Activated T-helper 1 cell treated with Interleukin-2 at 50 U/mL for 16 hours (primary cell): ENCODE measurements at regions not wholly inside any gene's neighbourhood (a gene's known extent, or its start where the extent isn't known, plus 50 kb on each side); places are given as distances from the start of the nearest gene placed in this dataset.

ENCODE experiments used
- DNase-seq: peaks from one replicate; pipeline ENCODE4 v3.0.0-alpha.2; 2020; ENCODE audit warnings: low read depth

- no peak for DNase-seq
Observed at GRCh38 chr7:106606120-106606519, 54.8 kb downstream of the CCDC71L start.

- no peak for DNase-seq
Observed at GRCh38 chr7:106604971-106605370, 56.0 kb downstream of the CCDC71L start.

DNA sequence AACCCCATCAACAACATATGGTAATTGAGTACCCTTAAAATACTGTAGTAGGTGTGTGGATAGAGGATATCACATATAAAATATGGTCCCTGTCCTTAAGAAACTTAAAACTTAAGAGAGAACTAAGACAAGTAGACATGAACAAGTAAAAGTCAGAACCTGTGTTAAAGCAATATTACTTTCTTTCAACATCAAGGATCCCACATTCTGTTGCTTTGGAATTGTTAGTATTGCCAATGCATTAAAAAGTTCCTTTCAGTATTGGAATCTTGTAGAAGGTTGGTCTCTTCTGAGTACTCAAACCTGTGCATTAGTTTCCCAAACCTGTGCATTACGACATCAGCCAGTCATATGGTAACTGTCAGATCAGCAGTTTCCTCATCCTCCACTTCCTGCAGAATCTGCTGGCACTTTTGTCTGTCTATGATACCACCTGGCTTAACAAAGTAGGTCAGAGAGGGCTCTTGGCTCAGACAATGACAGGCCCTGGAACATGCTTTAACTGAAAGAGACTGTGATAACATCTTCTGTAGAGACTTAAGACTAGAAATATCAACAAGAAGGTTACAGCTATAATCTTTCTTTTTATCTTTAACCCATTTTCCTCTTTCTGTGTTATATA is 56.5 kb downstream of the CCDC71L start:
- DNase-seq = no peak

GRCh38 chr7:106603346-106603745 is 57.6 kb downstream of the CCDC71L start:
- no peak for DNase-seq

GRCh38 chr7:106602062-106602461 is 58.9 kb downstream of the CCDC71L start:
- DNase-seq = no peak

- no peak for DNase-seq
Observed at GRCh38 chr7:106600569-106601373, 60.2 kb downstream of the CCDC71L start.

- DNase-seq = no peak
Observed at GRCh38 chr7:106599343-106599698, 61.6 kb downstream of the CCDC71L start.

GRCh38 chr7:106598663-106599342 is 62.2 kb downstream of the CCDC71L start:
- DNase-seq = peak; percentile 20

- no peak for DNase-seq
Observed at GRCh38 chr7:106597751-106598546, 63.0 kb downstream of the CCDC71L start.

GRCh38 chr7:106597014-106597413 is 63.9 kb downstream of the CCDC71L start:
- DNase-seq = no peak

GRCh38 chr7:106595922-106596321 is 65.0 kb downstream of the CCDC71L start:
- no peak for DNase-seq

GRCh38 chr7:106593028-106593417 is 67.9 kb downstream of the CCDC71L start:
- no peak for DNase-seq

GRCh38 chr7:106592282-106593027 is 68.5 kb downstream of the CCDC71L start:
- no peak for DNase-seq

DNA sequence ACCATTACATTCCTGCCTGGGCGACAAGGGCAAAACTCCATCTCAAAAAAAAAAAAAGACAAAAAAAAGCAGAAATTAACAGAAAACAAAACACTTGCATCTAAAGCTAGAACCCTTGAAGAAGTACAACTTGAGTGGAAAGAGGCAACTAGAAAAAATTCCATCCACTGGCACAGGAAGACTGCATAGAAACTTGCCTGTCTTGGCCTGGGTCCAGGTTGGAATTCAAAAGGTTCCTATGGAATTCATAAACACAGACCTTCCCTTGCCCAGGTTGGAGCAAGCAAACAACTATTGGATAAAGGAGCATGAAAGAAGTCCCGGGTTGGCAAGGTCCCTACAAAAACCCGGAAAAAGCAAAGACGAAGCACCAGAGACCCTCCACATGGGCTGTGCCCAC is 69.8 kb downstream of the CCDC71L start:
- no peak for DNase-seq

GRCh38 chr7:106590209-106590816 is 70.6 kb downstream of the CCDC71L start:
- no peak for DNase-seq

DNA sequence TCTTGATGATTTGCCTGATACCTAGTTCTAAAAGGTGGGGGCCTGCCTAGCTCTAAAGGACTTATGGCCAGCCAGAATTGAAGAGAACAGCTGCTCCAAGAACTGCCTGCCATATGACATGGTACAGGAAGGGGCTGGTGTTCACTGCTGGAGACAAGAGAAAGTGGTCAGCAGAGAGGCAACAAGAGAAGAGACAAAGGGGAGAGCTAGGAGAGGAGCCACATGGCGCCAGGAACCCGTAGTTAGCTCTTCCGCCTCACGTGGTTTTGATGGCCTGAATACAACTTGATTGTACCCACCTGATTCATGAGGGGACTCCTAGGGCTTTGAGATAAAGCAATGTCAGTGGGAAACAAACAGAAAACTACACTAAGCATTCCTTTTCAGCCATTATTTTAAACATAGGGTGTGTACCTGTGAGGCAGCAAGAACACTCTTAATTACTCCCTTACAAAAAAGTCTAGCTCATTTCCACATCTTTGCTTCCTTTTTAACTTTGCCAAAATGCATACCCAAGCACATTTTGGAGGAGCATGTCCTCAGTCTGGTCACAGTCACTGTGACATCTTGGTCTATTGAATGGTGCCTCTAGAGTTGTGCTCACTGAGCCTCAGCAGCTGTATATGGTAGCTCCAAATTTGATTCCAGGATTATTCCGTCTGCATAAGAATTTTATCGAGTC is 71.6 kb downstream of the CCDC71L start:
- no peak for DNase-seq

DNA sequence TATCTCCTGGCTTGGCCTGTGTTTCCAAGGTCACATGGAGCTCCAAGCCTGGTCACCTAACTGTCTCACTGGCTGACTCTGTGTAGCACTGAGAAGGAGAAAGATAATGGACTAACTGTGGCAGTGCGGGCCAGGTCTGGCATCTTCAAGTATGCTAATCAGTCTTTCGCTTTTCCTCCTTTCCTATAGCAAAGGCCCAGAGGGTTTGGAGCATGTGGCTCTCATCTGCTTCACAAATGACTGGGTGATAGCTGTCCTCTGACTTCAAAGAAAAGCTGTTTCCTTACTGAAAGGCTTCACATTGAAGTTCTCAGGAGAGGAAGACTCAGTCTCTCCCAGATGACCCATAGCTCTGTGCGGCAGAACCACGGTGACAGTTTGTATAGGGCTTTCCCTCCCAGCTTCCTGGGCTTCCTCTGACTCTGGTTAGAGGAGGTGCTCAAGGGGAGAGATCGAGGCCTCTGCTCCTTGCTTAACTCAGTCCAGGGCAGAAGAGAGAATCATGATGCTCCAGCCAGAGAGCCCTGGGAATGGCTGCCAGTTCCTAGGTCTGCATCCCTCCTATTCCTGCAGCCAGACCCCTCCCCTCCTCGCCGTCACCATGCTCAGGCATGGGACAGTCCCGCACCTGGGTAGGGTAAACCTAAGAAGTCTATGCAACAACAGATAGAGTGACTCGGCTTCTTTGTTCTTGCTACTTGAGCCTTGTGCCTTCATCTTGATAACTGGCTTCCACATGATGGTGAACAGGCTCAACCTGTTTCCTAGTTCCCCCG is 72.3 kb downstream of the CCDC71L start:
- no peak for DNase-seq

GRCh38 chr7:106584914-106585759 is 75.8 kb downstream of the CCDC71L start:
- no peak for DNase-seq
